Neutrophil (primary cell): ENCODE measurements at regions not wholly inside any gene's neighbourhood (a gene's known extent, or its start where the extent isn't known, plus 50 kb on each side); places are given as distances from the start of the nearest gene placed in this dataset.

ENCODE experiments used
- H3K27ac ChIP-seq: fragments of 200-600 bp; sonication (generic); 2 replicates; pipeline ENCODE4 v1.5.1; 2016; ENCODE audit warnings: mild to moderate bottlenecking, moderate library complexity
- H3K27me3 ChIP-seq: fragments of 200-600 bp; sonication (generic); 2 replicates; pipeline ENCODE4 v1.6.0; 2016; ENCODE audit warnings: mild to moderate bottlenecking
- H3K36me3 ChIP-seq: fragments of 200-600 bp; sonication (generic); 2 replicates; pipeline ENCODE4 v1.5.1; 2017
- H3K4me1 ChIP-seq, 2 experiments: fragments of 200-600 bp in 1 of 2; sonication (generic) in 1 of 2; 1 replicate in 1 of 2; 2 replicates in 1 of 2; pipeline versions ENCODE4 v1.5.1 to v1.6.1; 2013 to 2016; ENCODE audit warnings: low read depth in 1 of 2, low read length in 1 of 2, mild to moderate bottlenecking in 1 of 2, moderate library complexity in 1 of 2; ENCODE audit not compliant: control insufficient read depth in 1 of 2, insufficient read depth in 1 of 2
- H3K4me3 ChIP-seq, 2 experiments: fragments of 200-600 bp in 1 of 2; sonication (generic) in 1 of 2; 1 replicate in 1 of 2; 2 replicates in 1 of 2; pipeline ENCODE4 v1.5.1; 2013 to 2016; ENCODE audit warnings: low read depth in 1 of 2, low read length in 1 of 2, mild to moderate bottlenecking in 1 of 2, moderate library complexity in 1 of 2
- H3K9me3 ChIP-seq: fragments of 200-600 bp; sonication (generic); 2 replicates; pipeline ENCODE4 v1.5.1; 2016
- CTCF ChIP-seq: fragments of 200-600 bp; sonication (generic); IDR thresholded peaks from 2 replicates; pipeline ENCODE4 v1.5.1; 2016; ENCODE audit warnings: antibody characterized with exemption

- H3K27ac ChIP-seq, result no peak overlapping the region
- H3K36me3 ChIP-seq, result no peaks in the 10 kb centered on the region
- no peaks in the 10 kb centered on the region for H3K9me3 ChIP-seq
- H3K4me1 ChIP-seq, result no peaks in the 10 kb centered on the region
- no peaks in the 10 kb centered on the region for H3K27me3 ChIP-seq
- TF ChIP-seq CTCF, result no peak
- H3K4me3 ChIP-seq, result no peak overlapping the region
Measured at GRCh38 chr13:21232599-21232998, 56.1 kb downstream of the MRPL57 start.

GRCh38 chr13:21233086-21233485 is 56.6 kb downstream of the MRPL57 start:
- H3K4me1 ChIP-seq, result no peaks in the 10 kb centered on the region
- H3K36me3 ChIP-seq, result no peaks in the 10 kb centered on the region
- no peaks in the 10 kb centered on the region for H3K9me3 ChIP-seq
- no peak overlapping the region for H3K27ac ChIP-seq
- H3K4me3 ChIP-seq, result no peak overlapping the region
- no peak for TF ChIP-seq CTCF
- no peaks in the 10 kb centered on the region for H3K27me3 ChIP-seq

GRCh38 chr13:21234526-21234925 is 58.1 kb downstream of the MRPL57 start:
- no peak overlapping the region for H3K4me3 ChIP-seq
- H3K9me3 ChIP-seq, result no peaks in the 10 kb centered on the region
- no peaks in the 10 kb centered on the region for H3K36me3 ChIP-seq

GRCh38 chr13:21235174-21235573 is 58.7 kb downstream of the MRPL57 start:
- H3K4me3 ChIP-seq, result no peak overlapping the region
- TF ChIP-seq CTCF, result no peak
- no peaks in the 10 kb centered on the region for H3K36me3 ChIP-seq
- H3K27me3 ChIP-seq, result no peaks in the 10 kb centered on the region
- no peaks in the 10 kb centered on the region for H3K9me3 ChIP-seq
- no peaks in the 10 kb centered on the region for H3K4me1 ChIP-seq
- H3K27ac ChIP-seq, result no peak overlapping the region

More at GRCh38 chr13:21234526-21234925, 58.1 kb downstream of the MRPL57 start:
- Histone ChIP-seq H3K27me3 (no peaks in the 10 kb centered on the region), H3K27ac (no peak overlapping the region), H3K4me1 (no peaks in the 10 kb centered on the region)
- no peak for TF ChIP-seq CTCF

- TF ChIP-seq CTCF, result no peak
- Histone ChIP-seq H3K27ac (no peak overlapping the region), H3K4me3 (no peak overlapping the region)
Measured at GRCh38 chr13:21237081-21237480, 60.6 kb downstream of the MRPL57 start.

GRCh38 chr13:21238267-21238666 is 61.8 kb downstream of the MRPL57 start:
- no peak for TF ChIP-seq CTCF
- no peak overlapping the region for H3K4me3 ChIP-seq
- no peaks in the 10 kb centered on the region for H3K36me3 ChIP-seq
- H3K27me3 ChIP-seq, result no peaks in the 10 kb centered on the region
- no peak overlapping the region for H3K27ac ChIP-seq
- H3K4me1 ChIP-seq, result peaks cover 0 to 7% of the 10 kb centered on the region in 2 experiments
- no peaks in the 10 kb centered on the region for H3K9me3 ChIP-seq

More at GRCh38 chr13:21237081-21237480, 60.6 kb downstream of the MRPL57 start:
- no peaks in the 10 kb centered on the region for H3K36me3 ChIP-seq
- no peaks in the 10 kb centered on the region for H3K9me3 ChIP-seq
- H3K27me3 ChIP-seq, result no peaks in the 10 kb centered on the region
- H3K4me1 ChIP-seq, result no peaks in the 10 kb centered on the region
